ENCODE measurements at regions not wholly inside any gene's neighbourhood (a gene's known extent, or its start where the extent isn't known, plus 50 kb on each side); places are given as distances from the start of the nearest gene placed in this dataset.
"Not testable (repeated sequence)": the region's sequence is repeated elsewhere in the genome, so short reads cannot be mapped to it uniquely, and the experiment has no call there.

DNA sequence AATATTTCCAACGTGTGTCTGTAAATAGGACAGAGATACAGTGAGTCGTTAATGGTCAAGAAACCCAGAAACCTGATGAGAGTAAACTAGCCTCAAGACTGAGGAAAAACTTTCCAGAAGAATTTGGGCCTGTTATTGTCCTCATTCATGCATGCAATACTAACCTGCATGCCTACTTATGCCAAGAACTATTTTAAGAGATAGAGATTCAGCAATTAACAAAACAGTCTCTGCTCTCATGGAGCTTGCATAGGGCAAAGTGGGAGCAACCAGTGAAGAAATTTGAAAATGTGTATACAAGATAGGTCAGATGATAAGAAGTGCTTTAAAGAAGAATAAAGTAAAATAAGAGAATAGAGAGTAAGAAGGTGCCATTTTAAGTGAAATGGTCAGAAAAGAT is 66.1 kb upstream of the FRG1 start:
- Histone ChIP-seq H3K36me3 (ENCODE audit: insufficient read depth, low read length) (no peaks in the 10 kb centered on the region), H3K9ac (ENCODE audit: low read depth, low read length) (no peak overlapping the region), H3K9me3 (ENCODE audit: control insufficient read depth, insufficient read depth, low read length) (no peaks in the 10 kb centered on the region), H3K4me1 (ENCODE audit: insufficient read depth, low read length) (no peaks in the 10 kb centered on the region)

DNA sequence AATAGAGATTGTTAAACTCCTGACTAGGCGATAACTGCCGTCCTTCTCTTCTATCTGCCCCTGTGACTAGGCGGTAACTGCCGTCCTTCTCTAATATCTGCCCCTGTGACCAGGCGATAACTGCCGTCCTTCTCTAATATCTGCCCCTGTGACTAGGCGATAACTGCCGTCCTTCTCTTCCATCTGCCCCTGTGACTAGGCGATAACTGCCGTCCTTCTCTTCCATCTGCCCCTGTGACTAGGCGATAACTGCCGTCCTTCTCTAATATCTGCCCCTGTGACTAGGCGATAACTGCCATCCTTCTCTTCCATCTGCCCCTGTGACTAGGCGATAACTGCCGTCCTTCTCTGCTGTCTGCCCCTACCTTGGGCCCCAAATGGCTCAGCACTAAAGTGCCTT is 59.5 kb upstream of the FRG1 start:
- not testable (repeated sequence) for H3K4me1 ChIP-seq (ENCODE audit: insufficient read depth, low read length); H3K36me3 ChIP-seq (ENCODE audit: insufficient read depth, low read length); H3K9ac ChIP-seq (ENCODE audit: low read depth, low read length); H3K9me3 ChIP-seq (ENCODE audit: control insufficient read depth, insufficient read depth, low read length)

DNA sequence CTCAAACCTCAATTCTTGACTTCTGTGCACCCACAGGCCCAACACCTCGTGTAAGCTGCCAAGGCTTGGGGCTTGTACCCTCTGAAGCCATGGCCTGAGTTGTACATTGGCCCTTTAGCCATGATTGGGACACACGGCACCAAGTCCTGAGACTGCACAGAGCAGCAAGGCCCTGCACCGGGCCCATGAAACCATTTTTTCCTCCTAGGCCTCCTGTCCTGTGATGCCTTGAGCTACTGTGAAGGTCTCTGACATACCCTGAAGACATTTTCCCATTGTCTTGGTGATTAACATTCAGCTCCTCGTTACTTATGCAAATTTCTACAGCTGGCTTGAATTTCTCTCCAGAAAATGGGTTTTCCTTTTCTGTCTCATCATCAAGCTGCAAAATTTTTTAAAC is 52.3 kb upstream of the FRG1 start:
- not testable (repeated sequence) for H3K9ac ChIP-seq (ENCODE audit: low read depth, low read length); H3K36me3 ChIP-seq (ENCODE audit: insufficient read depth, low read length); H3K4me1 ChIP-seq (ENCODE audit: insufficient read depth, low read length); H3K9me3 ChIP-seq (ENCODE audit: control insufficient read depth, insufficient read depth, low read length)
